Mucosa of descending colon (tissue), 3 donors: ENCODE measurements at regions not wholly inside any gene's neighbourhood (a gene's known extent, or its start where the extent isn't known, plus 50 kb on each side); places are given as distances from the start of the nearest gene placed in this dataset.

Experiments
- ATAC-seq: fragments of 200-7000 bp; cut with Tn5 transposase; one replicate; pipeline ENCODE4 v1.9.1; 2020; ENCODE audit warnings: mild to moderate bottlenecking, moderate library complexity
- DNase-seq, 3 donors: peaks; one replicate each; pipeline ENCODE4 v3.0.0-alpha.2; 2020
- H3K36me3 ChIP-seq: fragments of 200-600 bp; one replicate; pipeline ENCODE4 v1.8.0; 2021; ENCODE audit warnings: low read depth, mild to moderate bottlenecking
- H3K4me1 ChIP-seq: fragments of 200-600 bp; one replicate; pipeline ENCODE4 v1.8.0; 2021; ENCODE audit warnings: low read depth, mild to moderate bottlenecking
- H3K4me3 ChIP-seq: fragments of 200-600 bp; one replicate; pipeline ENCODE4 v1.8.0; 2021; ENCODE audit warnings: mild to moderate bottlenecking
- H3K9me3 ChIP-seq: fragments of 200-600 bp; one replicate; pipeline ENCODE4 v1.8.0; 2021; ENCODE audit warnings: mild to moderate bottlenecking
- intact Hi-C, 2 donors: fragments of 100-400 bp; cut with DNase I in 1 of 2; cut with micrococcal nuclease in 1 of 2; formaldehyde crosslinking; loops; one replicate each; pipeline versions ENCODE4 v1.11.0 to v1.11.1; 2022; cut with DNase I, micrococcal nuclease
- TF ChIP-seq, protein P1 (sequence below): fragments of 200-600 bp; IDR thresholded peaks from one replicate; pipeline ENCODE4 v1.8.0; 2022; ENCODE audit warnings: antibody characterized with exemption, mild to moderate bottlenecking
- donor health status: DM: no; HTN: no; CAD: no; lungs with moderate emphysema.
- donor health status: DM: no; HTN: no; CAD: no.
- donor health status: DM: no; HTN: yes; CAD: no.

DNA sequence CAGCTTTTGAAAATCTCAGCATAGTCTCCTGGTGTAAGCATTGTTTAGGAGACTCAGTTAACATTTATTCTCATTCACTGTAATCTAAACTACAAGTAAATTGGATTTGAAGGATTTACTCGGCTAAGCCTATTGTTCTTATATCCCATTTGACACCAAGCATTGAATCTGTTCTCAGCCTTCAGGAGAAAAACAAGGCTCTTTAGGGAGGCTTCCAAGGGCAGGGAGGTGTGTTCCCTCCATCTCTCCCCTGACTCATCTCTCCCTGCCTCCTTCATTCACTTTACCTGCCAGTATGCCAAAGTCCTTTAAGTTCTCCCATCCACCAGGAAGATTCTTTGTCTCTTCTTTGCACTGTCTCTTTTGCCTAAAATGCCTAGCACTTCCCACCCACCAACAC, 347.8 kb downstream of the MFSD1 start:
- no peaks in the 10 kb centered on the region for H3K4me1 ChIP-seq
- H3K4me3 ChIP-seq, result no peak overlapping the region
- ATAC-seq, result no peak
- TF ChIP-seq, protein P1, sequence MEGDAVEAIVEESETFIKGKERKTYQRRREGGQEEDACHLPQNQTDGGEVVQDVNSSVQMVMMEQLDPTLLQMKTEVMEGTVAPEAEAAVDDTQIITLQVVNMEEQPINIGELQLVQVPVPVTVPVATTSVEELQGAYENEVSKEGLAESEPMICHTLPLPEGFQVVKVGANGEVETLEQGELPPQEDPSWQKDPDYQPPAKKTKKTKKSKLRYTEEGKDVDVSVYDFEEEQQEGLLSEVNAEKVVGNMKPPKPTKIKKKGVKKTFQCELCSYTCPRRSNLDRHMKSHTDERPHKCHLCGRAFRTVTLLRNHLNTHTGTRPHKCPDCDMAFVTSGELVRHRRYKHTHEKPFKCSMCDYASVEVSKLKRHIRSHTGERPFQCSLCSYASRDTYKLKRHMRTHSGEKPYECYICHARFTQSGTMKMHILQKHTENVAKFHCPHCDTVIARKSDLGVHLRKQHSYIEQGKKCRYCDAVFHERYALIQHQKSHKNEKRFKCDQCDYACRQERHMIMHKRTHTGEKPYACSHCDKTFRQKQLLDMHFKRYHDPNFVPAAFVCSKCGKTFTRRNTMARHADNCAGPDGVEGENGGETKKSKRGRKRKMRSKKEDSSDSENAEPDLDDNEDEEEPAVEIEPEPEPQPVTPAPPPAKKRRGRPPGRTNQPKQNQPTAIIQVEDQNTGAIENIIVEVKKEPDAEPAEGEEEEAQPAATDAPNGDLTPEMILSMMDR, result no peak
- DNase-seq, result no peak
- intact Hi-C loops, result no loop called here
- H3K36me3 ChIP-seq, result no peaks in the 10 kb centered on the region
- no peaks in the 10 kb centered on the region for H3K9me3 ChIP-seq

DNA sequence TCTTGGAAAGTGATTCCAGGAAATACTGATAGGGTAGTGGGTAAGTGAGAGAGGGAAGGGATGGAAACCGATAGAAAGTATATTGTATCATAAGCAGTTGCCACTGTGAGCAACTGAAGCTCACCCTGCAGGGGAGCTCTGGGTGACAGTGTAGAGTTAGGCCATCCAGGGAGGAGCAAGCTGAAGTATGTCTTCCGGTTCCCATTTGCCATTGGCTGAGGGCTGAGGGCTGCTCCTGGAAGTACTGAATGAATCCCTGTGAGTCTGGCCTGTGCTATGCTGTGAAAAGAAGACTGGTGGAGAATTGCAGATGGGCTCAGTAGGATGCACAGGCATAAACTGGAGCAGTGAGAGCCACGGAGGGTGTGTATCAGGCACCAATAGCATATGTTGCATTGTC, 348.3 kb downstream of the MFSD1 start:
- H3K36me3 ChIP-seq, result no peaks in the 10 kb centered on the region
- ATAC-seq (no peak), DNase-seq (no peak)
- H3K9me3 ChIP-seq, result no peaks in the 10 kb centered on the region
- no peaks in the 10 kb centered on the region for H3K4me1 ChIP-seq
- H3K4me3 ChIP-seq, result no peak overlapping the region
- TF ChIP-seq, protein P1, result no peak
- intact Hi-C loops, result no loop called here

DNA sequence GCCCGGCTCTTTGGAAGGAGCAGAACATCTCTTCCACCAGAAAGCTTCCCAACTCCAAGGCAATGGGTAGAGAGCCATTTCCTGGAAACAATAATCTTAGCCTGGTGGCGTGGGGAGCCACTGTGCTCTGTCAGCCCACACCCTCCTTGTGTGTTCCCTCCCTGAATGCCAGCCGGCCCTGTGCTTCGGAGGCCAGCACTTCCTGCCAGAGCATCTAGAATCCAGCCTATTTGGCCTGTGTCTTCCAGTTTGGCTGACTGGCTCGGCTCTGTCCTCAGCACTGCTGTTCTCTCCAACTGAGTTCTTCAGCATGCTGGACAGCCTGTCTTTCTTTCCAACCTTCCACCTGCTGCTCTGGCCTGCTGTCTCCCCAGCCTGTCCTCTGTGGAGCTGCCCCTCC, 349.3 kb downstream of the MFSD1 start:
- Histone ChIP-seq H3K4me3 (no peak overlapping the region), H3K36me3 (no peaks in the 10 kb centered on the region), H3K9me3 (no peaks in the 10 kb centered on the region), H3K4me1 (no peaks in the 10 kb centered on the region)
- TF ChIP-seq, protein P1, result no peak
- intact Hi-C loops, result no loop called here
- ATAC-seq (no peak), DNase-seq (no peak)

DNA sequence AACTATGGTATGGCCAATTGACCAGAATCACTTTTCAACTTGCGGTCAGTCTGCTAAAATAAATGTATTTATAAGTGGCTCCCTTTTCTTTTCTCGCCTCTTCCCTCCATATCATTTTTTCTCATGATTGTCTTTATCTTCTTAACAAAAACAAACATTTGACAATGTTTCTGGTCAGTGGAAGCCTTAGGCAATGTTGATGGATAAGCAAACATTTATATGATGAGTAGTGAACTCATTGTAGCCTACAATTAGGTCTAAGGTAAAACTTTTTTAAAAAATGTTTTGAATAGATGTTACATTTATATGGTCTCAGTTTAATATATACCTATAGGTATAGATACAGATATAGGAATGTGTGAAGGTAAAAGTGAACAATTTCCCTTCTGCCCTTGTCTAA, 355.4 kb downstream of the MFSD1 start:
- DNase-seq, result no peak
- TF ChIP-seq, protein P1, result no peak

DNA sequence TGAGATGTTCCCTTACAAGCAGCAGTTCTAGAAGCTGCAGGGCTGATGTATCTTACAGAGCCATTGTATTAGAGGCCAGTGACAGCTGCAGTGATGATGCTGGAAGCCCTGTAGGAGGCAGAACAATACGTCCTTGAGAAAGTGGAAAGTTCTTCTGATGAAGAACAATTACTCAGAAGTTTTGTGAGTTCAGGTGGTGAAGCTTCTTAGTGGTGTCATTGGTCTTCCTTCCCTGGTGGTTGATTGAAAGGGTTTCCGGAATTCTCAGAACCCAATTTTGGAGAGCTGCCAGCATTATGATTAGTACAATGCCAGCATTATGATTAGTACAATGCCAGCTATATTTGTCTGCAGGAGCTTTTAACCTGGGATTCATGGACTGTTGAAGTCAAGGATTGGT, 356.4 kb downstream of the MFSD1 start:
- H3K9me3 ChIP-seq, result no peaks in the 10 kb centered on the region
- H3K4me3 ChIP-seq, result no peak overlapping the region
- ATAC-seq (no peak), DNase-seq (no peak)
- H3K4me1 ChIP-seq, result no peaks in the 10 kb centered on the region
- intact Hi-C loops, result no loop called here
- TF ChIP-seq, protein P1, result no peak
- H3K36me3 ChIP-seq, result no peaks in the 10 kb centered on the region

More for the DNA sequence above, 355.4 kb downstream of the MFSD1 start:
- H3K4me1 ChIP-seq, result no peaks in the 10 kb centered on the region
- no peak for ATAC-seq
- intact Hi-C loops, result no loop called here
- H3K36me3 ChIP-seq, result no peaks in the 10 kb centered on the region
- H3K4me3 ChIP-seq, result no peak overlapping the region
- no peaks in the 10 kb centered on the region for H3K9me3 ChIP-seq

DNA sequence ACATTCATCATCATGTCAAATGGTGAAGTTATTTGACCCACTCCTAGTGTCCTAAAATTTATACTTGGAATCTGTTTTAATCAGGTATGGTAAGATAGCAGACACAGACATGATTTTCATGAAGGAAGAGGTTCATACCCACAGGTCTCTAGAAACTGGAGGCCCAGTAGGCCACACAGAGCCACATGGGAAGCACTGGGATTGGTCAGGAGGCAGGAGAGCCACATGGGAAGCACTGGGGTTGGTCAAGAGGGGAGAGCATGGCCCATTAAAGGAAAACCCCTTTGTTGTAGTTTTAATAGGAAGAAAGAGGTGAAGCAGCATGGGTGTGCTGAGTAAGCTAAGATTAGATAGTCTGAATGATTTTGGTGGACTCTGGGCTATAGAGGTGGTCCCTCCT, 356.9 kb downstream of the MFSD1 start:
- ATAC-seq, result no peak
- H3K9me3 ChIP-seq, result no peaks in the 10 kb centered on the region
- intact Hi-C loops, result no loop called here

More for the DNA sequence above, 356.9 kb downstream of the MFSD1 start:
- TF ChIP-seq, protein P1, result no peak
- Histone ChIP-seq H3K36me3 (no peaks in the 10 kb centered on the region), H3K4me1 (peaks cover under 1% of the 10 kb centered on the region), H3K4me3 (no peak overlapping the region)
- DNase-seq, result no peak
